WTC11 (cell line): ENCODE measurements at regions not wholly inside any gene's neighbourhood (a gene's known extent, or its start where the extent isn't known, plus 50 kb on each side); places are given as distances from the start of the nearest gene placed in this dataset.

ENCODE experiments used
- ATAC-seq: fragments of 200-7000 bp; cut with Tn5 transposase; 2 replicates; pipeline ENCODE4 v1.10.0; 2021; ENCODE audit warnings: mild to moderate bottlenecking, moderate library complexity
- CTCF ChIA-PET: fragments of 300-600 bp; sonication (Branson Sonifier 250); formaldehyde crosslinking; loops from one replicate; lab custom pipeline; 2021; ENCODE audit warnings: antibody characterized with exemption; lab: Charles Lee
- POLR2A ChIA-PET: fragments of 350-600 bp; sonication (Branson Sonifier 250); formaldehyde crosslinking; loops from one replicate; lab custom pipeline; 2021; ENCODE audit warnings: antibody characterized with exemption; lab: Charles Lee
- DNase-seq: peaks from one replicate; pipeline ENCODE4 v3.0.0; 2021; ENCODE audit warnings: low spot score
- H3K27ac Mint-ChIP-seq: 2 replicates; pipeline ENCODE4 v1.8.0; 2021; ENCODE audit warnings: mixed read lengths
- H3K27me3 Mint-ChIP-seq: 2 replicates; pipeline ENCODE4 v1.8.0; 2021; ENCODE audit warnings: low read depth, mild to moderate bottlenecking, moderate library complexity, mixed read lengths
- H3K36me3 Mint-ChIP-seq: 2 replicates; pipeline ENCODE4 v1.8.0; 2021; ENCODE audit warnings: mixed read lengths
- H3K4me1 Mint-ChIP-seq: 2 replicates; pipeline ENCODE4 v1.8.0; 2022; ENCODE audit warnings: mixed read lengths
- H3K4me3 Mint-ChIP-seq: 2 replicates; pipeline ENCODE4 v1.8.0; 2021; ENCODE audit warnings: mild to moderate bottlenecking, moderate library complexity, mixed read lengths
- H3K9me3 Mint-ChIP-seq: 2 replicates; pipeline ENCODE4 v1.8.0; 2021; ENCODE audit warnings: mixed read lengths
- ELF4 ChIP-seq: sonication (generic); formaldehyde crosslinking; IDR thresholded peaks from 2 replicates; pipeline ENCODE4 v1.8.1; 2022; ENCODE audit warnings: low read depth, mild to moderate bottlenecking, moderate library complexity, missing genetic modification reagents
- FOXJ3 ChIP-seq: sonication (generic); formaldehyde crosslinking; IDR thresholded peaks from 2 replicates; pipeline ENCODE4 v1.9.0; 2021; ENCODE audit warnings: missing genetic modification reagents, mild to moderate bottlenecking, borderline replicate concordance
- FOXK1 ChIP-seq: sonication (generic); formaldehyde crosslinking; IDR thresholded peaks from 2 replicates; pipeline ENCODE4 v1.8.0; 2022; ENCODE audit warnings: mild to moderate bottlenecking, moderate library complexity, missing genetic modification reagents
- GTF2I ChIP-seq: fragments of 250-450 bp; sonication (Bioruptor Pico); conservative IDR thresholded peaks from 2 replicates; pipeline ENCODE4 v1.4.0; 2021; ENCODE audit warnings: mild to moderate bottlenecking
- IRF2 ChIP-seq: sonication (generic); formaldehyde crosslinking; IDR thresholded peaks from 2 replicates; pipeline ENCODE4 v1.8.0; 2022; ENCODE audit warnings: low read depth, missing genetic modification reagents, borderline replicate concordance
- KAT7 ChIP-seq: sonication (generic); formaldehyde crosslinking; IDR thresholded peaks from 2 replicates; pipeline ENCODE4 v1.8.1; 2023; ENCODE audit warnings: missing genetic modification reagents, mild to moderate bottlenecking, borderline replicate concordance
- NFYB ChIP-seq: sonication (generic); formaldehyde crosslinking; conservative IDR thresholded peaks from 2 replicates; pipeline ENCODE4 v1.8.0; 2022; ENCODE audit warnings: low read depth, missing genetic modification reagents
- NR1H2 ChIP-seq: sonication (generic); formaldehyde crosslinking; IDR thresholded peaks from 2 replicates; pipeline ENCODE4 v1.9.0; 2021; ENCODE audit warnings: mild to moderate bottlenecking, moderate library complexity, missing genetic modification reagents
- PRRX2 ChIP-seq: fragments of 250-450 bp; sonication (Bioruptor Pico); IDR thresholded peaks from 2 replicates; pipeline ENCODE4 v1.8.0; 2021; ENCODE audit warnings: mild to moderate bottlenecking
- ZNF121 ChIP-seq: sonication (generic); formaldehyde crosslinking; IDR thresholded peaks from 2 replicates; pipeline ENCODE4 v1.8.0; 2023; ENCODE audit warnings: missing genetic modification reagents
- ZNF219 ChIP-seq: sonication (generic); formaldehyde crosslinking; IDR thresholded peaks from 2 replicates; pipeline ENCODE4 v1.8.0; 2023; ENCODE audit warnings: missing genetic modification reagents, mild to moderate bottlenecking, borderline replicate concordance
- ZNF416 ChIP-seq: fragments of 250-450 bp; sonication (Bioruptor Pico); IDR thresholded peaks from 2 replicates; pipeline ENCODE4 v1.9.0; 2021; ENCODE audit warnings: mild to moderate bottlenecking, inconsistent platforms
- TF ChIP-seq, protein P1 (sequence below): sonication (generic); formaldehyde crosslinking; conservative IDR thresholded peaks from 2 replicates; pipeline ENCODE4 v1.8.1; 2023; ENCODE audit warnings: mild to moderate bottlenecking, low read depth, missing genetic modification reagents, moderate library complexity
- TF ChIP-seq, protein P2 (sequence below): sonication (generic); formaldehyde crosslinking; IDR thresholded peaks from 2 replicates; pipeline ENCODE4 v1.8.1; 2023; ENCODE audit warnings: mild to moderate bottlenecking, missing genetic modification reagents, borderline replicate concordance
- TF ChIP-seq, protein P3 (sequence below): sonication (generic); formaldehyde crosslinking; IDR thresholded peaks from 2 replicates; pipeline ENCODE4 v1.8.1; 2023; ENCODE audit warnings: mild to moderate bottlenecking, missing genetic modification reagents
- TF ChIP-seq, protein P4 (sequence below): sonication (generic); formaldehyde crosslinking; IDR thresholded peaks from 2 replicates; pipeline ENCODE4 v1.8.0; 2022; ENCODE audit warnings: missing genetic modification reagents
- TF ChIP-seq, protein P5 (sequence below): sonication (generic); formaldehyde crosslinking; IDR thresholded peaks from 2 replicates; pipeline ENCODE4 v1.8.1; 2023; ENCODE audit warnings: mild to moderate bottlenecking, missing genetic modification reagents, moderate library complexity
- TF ChIP-seq, protein P6 (sequence below): fragments of 250-450 bp; sonication (Bioruptor Pico); IDR thresholded peaks from 2 replicates; pipeline ENCODE4 v2.1.2; 2022; ENCODE audit warnings: mild to moderate bottlenecking, moderate library complexity

DNA sequence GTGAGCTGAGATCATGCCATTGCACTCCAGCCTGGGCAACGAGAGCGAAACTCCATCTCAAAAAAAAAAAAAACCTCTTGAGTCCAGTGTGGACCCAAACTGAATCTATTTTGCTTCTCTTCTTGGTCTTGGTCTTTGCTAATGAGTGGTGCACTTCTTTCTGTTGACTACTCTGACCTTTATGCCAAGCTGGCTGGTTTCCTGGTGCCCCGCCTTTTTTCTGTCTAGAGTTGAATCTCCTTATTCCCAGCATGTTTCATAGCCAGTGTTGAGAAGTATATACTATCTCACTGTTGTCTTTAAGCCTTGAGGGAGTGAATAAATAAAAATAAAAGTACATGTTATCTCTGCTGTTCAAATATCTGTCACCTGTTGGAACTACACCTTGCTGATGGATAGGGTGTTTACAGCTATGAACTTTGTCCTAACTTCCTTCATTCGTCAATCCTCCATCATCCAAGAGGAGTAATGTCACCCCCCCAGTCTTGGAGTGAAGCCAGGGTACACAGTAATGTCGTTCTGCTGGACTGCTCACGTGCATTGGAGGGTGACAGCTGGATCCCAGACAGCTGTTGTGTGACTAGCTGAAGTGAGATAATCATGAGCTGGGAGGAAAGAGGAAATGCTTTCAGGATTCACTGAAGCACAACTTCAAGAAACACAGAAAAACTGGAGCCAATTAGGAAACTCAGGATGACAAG, 99.3 kb upstream of the PRKG2 start:
- Mint-ChIP-seq H3K36me3 (no peaks in the 10 kb centered on the region), H3K9me3 (peaks cover 9% of the 10 kb centered on the region), H3K4me1 (no peaks in the 10 kb centered on the region), H3K27ac (no peak overlapping the region), H3K4me3 (no peak overlapping the region), H3K27me3 (no peaks in the 10 kb centered on the region; the same call in 1 of the 2 replicates)
- TF ChIP-seq, protein P1, sequence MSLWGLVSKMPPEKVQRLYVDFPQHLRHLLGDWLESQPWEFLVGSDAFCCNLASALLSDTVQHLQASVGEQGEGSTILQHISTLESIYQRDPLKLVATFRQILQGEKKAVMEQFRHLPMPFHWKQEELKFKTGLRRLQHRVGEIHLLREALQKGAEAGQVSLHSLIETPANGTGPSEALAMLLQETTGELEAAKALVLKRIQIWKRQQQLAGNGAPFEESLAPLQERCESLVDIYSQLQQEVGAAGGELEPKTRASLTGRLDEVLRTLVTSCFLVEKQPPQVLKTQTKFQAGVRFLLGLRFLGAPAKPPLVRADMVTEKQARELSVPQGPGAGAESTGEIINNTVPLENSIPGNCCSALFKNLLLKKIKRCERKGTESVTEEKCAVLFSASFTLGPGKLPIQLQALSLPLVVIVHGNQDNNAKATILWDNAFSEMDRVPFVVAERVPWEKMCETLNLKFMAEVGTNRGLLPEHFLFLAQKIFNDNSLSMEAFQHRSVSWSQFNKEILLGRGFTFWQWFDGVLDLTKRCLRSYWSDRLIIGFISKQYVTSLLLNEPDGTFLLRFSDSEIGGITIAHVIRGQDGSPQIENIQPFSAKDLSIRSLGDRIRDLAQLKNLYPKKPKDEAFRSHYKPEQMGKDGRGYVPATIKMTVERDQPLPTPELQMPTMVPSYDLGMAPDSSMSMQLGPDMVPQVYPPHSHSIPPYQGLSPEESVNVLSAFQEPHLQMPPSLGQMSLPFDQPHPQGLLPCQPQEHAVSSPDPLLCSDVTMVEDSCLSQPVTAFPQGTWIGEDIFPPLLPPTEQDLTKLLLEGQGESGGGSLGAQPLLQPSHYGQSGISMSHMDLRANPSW (CRISPR knock-in tag): no peak
- TF ChIP-seq ZNF416 (CRISPR knock-in tag) (no peak), ELF4 (CRISPR knock-in tag) (no peak), GTF2I (no peak)
- TF ChIP-seq, protein P2, sequence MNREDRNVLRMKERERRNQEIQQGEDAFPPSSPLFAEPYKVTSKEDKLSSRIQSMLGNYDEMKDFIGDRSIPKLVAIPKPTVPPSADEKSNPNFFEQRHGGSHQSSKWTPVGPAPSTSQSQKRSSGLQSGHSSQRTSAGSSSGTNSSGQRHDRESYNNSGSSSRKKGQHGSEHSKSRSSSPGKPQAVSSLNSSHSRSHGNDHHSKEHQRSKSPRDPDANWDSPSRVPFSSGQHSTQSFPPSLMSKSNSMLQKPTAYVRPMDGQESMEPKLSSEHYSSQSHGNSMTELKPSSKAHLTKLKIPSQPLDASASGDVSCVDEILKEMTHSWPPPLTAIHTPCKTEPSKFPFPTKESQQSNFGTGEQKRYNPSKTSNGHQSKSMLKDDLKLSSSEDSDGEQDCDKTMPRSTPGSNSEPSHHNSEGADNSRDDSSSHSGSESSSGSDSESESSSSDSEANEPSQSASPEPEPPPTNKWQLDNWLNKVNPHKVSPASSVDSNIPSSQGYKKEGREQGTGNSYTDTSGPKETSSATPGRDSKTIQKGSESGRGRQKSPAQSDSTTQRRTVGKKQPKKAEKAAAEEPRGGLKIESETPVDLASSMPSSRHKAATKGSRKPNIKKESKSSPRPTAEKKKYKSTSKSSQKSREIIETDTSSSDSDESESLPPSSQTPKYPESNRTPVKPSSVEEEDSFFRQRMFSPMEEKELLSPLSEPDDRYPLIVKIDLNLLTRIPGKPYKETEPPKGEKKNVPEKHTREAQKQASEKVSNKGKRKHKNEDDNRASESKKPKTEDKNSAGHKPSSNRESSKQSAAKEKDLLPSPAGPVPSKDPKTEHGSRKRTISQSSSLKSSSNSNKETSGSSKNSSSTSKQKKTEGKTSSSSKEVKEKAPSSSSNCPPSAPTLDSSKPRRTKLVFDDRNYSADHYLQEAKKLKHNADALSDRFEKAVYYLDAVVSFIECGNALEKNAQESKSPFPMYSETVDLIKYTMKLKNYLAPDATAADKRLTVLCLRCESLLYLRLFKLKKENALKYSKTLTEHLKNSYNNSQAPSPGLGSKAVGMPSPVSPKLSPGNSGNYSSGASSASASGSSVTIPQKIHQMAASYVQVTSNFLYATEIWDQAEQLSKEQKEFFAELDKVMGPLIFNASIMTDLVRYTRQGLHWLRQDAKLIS (CRISPR knock-in tag): no peak
- TF ChIP-seq, protein P3, sequence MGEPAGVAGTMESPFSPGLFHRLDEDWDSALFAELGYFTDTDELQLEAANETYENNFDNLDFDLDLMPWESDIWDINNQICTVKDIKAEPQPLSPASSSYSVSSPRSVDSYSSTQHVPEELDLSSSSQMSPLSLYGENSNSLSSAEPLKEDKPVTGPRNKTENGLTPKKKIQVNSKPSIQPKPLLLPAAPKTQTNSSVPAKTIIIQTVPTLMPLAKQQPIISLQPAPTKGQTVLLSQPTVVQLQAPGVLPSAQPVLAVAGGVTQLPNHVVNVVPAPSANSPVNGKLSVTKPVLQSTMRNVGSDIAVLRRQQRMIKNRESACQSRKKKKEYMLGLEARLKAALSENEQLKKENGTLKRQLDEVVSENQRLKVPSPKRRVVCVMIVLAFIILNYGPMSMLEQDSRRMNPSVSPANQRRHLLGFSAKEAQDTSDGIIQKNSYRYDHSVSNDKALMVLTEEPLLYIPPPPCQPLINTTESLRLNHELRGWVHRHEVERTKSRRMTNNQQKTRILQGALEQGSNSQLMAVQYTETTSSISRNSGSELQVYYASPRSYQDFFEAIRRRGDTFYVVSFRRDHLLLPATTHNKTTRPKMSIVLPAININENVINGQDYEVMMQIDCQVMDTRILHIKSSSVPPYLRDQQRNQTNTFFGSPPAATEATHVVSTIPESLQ (CRISPR knock-in tag): no peak
- ATAC-seq: no peak
- ChIA-PET POLR2A (no interaction called here), CTCF (interaction anchor here (1.2 kb wide), 1 partner anchor 244 kb away, joined by 3 read pairs; no protein-coding TSS in a partner anchor)
- no peak for DNase-seq

DNA sequence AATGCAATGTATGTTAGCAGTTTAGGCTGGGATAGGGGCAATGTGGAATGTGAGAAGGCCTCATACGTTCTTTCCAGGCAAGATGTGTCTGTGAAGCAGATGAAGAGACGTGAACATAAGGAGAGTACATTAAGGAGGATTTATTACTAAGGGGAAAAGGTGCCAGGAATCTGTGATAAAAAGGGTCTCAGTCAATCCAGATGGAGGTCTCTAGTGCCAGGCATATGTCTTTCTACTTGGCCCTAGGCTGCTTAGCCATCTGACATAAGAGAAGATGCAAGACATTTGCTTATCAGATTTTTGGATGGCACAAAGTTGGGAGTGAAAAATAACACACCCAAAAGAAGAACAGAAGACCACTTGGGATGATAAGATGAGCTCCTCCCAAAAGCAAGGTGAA, 93.0 kb upstream of the PRKG2 start:
- DNase-seq (no peak), ATAC-seq (no peak)
- Mint-ChIP-seq H3K36me3 (no peaks in the 10 kb centered on the region), H3K4me3 (no peak overlapping the region), H3K4me1 (no peaks in the 10 kb centered on the region), H3K27me3 (no peaks in the 10 kb centered on the region), H3K27ac (no peak overlapping the region), H3K9me3 (peaks cover 9% of the 10 kb centered on the region)
- CTCF ChIA-PET: no interaction called here
- POLR2A ChIA-PET: no interaction called here
- no peak for TF ChIP-seq ZNF121
- no peak for TF ChIP-seq NR1H2 (CRISPR knock-in tag)
- TF ChIP-seq ZNF219 (CRISPR knock-in tag): no peak
- TF ChIP-seq, protein P4, sequence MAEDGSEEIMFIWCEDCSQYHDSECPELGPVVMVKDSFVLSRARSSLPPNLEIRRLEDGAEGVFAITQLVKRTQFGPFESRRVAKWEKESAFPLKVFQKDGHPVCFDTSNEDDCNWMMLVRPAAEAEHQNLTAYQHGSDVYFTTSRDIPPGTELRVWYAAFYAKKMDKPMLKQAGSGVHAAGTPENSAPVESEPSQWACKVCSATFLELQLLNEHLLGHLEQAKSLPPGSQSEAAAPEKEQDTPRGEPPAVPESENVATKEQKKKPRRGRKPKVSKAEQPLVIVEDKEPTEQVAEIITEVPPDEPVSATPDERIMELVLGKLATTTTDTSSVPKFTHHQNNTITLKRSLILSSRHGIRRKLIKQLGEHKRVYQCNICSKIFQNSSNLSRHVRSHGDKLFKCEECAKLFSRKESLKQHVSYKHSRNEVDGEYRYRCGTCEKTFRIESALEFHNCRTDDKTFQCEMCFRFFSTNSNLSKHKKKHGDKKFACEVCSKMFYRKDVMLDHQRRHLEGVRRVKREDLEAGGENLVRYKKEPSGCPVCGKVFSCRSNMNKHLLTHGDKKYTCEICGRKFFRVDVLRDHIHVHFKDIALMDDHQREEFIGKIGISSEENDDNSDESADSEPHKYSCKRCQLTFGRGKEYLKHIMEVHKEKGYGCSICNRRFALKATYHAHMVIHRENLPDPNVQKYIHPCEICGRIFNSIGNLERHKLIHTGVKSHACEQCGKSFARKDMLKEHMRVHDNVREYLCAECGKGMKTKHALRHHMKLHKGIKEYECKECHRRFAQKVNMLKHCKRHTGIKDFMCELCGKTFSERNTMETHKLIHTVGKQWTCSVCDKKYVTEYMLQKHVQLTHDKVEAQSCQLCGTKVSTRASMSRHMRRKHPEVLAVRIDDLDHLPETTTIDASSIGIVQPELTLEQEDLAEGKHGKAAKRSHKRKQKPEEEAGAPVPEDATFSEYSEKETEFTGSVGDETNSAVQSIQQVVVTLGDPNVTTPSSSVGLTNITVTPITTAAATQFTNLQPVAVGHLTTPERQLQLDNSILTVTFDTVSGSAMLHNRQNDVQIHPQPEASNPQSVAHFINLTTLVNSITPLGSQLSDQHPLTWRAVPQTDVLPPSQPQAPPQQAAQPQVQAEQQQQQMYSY (CRISPR knock-in tag): no peak
- no peak for TF ChIP-seq PRRX2 (CRISPR knock-in tag)
- no peak for TF ChIP-seq NFYB (CRISPR knock-in tag)
- TF ChIP-seq, protein P5, sequence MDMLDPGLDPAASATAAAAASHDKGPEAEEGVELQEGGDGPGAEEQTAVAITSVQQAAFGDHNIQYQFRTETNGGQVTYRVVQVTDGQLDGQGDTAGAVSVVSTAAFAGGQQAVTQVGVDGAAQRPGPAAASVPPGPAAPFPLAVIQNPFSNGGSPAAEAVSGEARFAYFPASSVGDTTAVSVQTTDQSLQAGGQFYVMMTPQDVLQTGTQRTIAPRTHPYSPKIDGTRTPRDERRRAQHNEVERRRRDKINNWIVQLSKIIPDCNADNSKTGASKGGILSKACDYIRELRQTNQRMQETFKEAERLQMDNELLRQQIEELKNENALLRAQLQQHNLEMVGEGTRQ (CRISPR knock-in tag): no peak
- TF ChIP-seq FOXK1 (CRISPR knock-in tag): no peak
- TF ChIP-seq, protein P6, sequence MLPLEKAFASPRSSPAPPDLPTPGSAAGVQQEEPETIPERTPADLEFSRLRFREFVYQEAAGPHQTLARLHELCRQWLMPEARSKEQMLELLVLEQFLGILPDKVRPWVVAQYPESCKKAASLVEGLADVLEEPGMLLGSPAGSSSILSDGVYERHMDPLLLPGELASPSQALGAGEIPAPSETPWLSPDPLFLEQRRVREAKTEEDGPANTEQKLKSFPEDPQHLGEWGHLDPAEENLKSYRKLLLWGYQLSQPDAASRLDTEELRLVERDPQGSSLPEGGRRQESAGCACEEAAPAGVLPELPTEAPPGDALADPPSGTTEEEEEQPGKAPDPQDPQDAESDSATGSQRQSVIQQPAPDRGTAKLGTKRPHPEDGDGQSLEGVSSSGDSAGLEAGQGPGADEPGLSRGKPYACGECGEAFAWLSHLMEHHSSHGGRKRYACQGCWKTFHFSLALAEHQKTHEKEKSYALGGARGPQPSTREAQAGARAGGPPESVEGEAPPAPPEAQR (CRISPR knock-in tag): no peak
- TF ChIP-seq KAT7: no peak
- TF ChIP-seq IRF2 (CRISPR knock-in tag): no peak
- TF ChIP-seq FOXJ3 (CRISPR knock-in tag): no peak
